ENCODE measurements at regions not wholly inside any gene's neighbourhood (a gene's known extent, or its start where the extent isn't known, plus 50 kb on each side); places are given as distances from the start of the nearest gene placed in this dataset.

DNA sequence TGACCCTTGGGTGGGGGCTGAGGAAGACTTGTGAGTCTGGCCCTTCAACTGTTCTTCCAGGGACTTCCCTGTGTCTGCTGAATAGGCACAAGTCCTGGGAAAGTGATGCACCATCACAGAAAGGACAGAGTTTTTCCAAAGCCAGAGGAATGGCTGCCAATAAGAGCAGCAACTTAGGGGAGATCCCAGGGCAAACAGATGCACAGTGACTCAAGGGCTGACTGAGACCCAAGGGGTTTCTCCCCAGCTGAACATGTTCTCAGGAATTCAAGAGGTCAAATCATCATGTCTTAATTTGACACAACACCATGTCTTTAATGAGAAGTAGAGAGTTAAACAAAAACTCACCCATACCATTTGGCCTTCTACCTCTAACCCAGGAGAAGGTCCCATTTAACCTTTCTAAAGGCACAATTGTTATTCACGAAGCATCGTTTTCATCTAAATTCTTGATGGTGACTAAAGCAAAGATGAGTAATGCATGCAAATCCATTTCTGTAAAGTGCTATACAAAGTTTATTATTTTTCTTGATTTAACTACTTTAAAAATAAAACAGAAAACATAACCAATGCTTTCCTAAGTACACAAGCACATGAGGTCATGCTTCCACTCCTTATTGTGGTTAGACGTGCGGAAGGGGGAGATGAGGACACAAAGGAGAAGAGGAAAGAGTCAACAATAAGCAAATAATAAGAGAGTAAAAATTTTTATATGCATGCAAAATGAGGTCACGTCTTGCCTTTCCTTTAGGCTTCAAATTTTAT, 324.1 kb downstream of the PLK2 start:
- H3K79me1 ChIP-seq (ENCODE audit: low read depth, low read length): no peaks in the 10 kb centered on the region
- H3K4ac ChIP-seq (replicated peaks; ENCODE audit: insufficient read length, low read depth, low read length): no peak overlapping the region
- ChIA-PET CTCF (ENCODE audit: partially characterized antibody) (interaction anchor here (0.7 kb wide), 1 partner anchor 355 kb away, joined by 3 read pairs; no protein-coding TSS in a partner anchor), POLR2A (ENCODE audit: partially characterized antibody) (no interaction called here)
- H3K23me2 ChIP-seq (ENCODE audit: low read depth, low read length): no peaks in the 10 kb centered on the region
- no peaks in the 10 kb centered on the region for H3K9me3 ChIP-seq (ENCODE audit: insufficient read depth in 2 of 2, low read depth in 1 of 2, low read length in 1 of 2)
- no peak overlapping the region for H2AFZ ChIP-seq (ENCODE audit: low read length)
- DNase-seq (ENCODE audit: low read depth in 1 of 2, low spot score in 2 of 2): no peak
- H3K18ac ChIP-seq (ENCODE audit: extremely low read depth, low read length): no peak overlapping the region
- H3K4me3 ChIP-seq (ENCODE audit: extremely low read depth in 1 of 4, insufficient read depth in 2 of 4, low read depth in 3 of 4, low read length in 4 of 4): no peak overlapping the region
- H2BK5ac ChIP-seq (ENCODE audit: low read depth, low read length): no peak overlapping the region
- no peak overlapping the region for H2BK12ac ChIP-seq (ENCODE audit: low read depth, low read length)
- H4K91ac ChIP-seq (replicated peaks; ENCODE audit: insufficient read length, low read length): no peak overlapping the region
- 94% methylated on average over 5 of the region's 5 CpGs; no CpG with 5 or more reads in 1 of the 2 experiments for WGBS, 2 experiments (ENCODE audit: extremely low coverage in 1 of 2, insufficient coverage in 1 of 2, insufficient read length in 1 of 2, insufficient replicate concordance in 2 of 2, low coverage in 1 of 2, low lambda C conversion rate in 2 of 2, missing lambda C conversion rate in 1 of 2)
- H2AK5ac ChIP-seq (ENCODE audit: low read depth, low read length): no peak overlapping the region
- H3K4me2 ChIP-seq (ENCODE audit: insufficient read depth in 1 of 2, low read depth in 2 of 2, low read length in 2 of 2): no peak overlapping the region
- H3K36me3 ChIP-seq (ENCODE audit: control insufficient read depth in 2 of 4, insufficient read depth in 4 of 4, low read length in 3 of 4): no peaks in the 10 kb centered on the region
- no peaks in the 10 kb centered on the region for H3K79me2 ChIP-seq (ENCODE audit: control insufficient read depth in 1 of 2, insufficient read depth in 2 of 2, low read length in 2 of 2)
- no peak overlapping the region for H3K56ac ChIP-seq (replicated peaks; ENCODE audit: insufficient read length, low read depth, low read length)
- FAIRE-seq: no peak
- no peak overlapping the region for H3K23ac ChIP-seq (ENCODE audit: insufficient read length)
- no peaks in the 10 kb centered on the region for H4K20me1 ChIP-seq (replicated peaks in 1 of 2; ENCODE audit: control insufficient read depth in 1 of 2, insufficient read depth in 2 of 2, low read length in 2 of 2)
- no peak overlapping the region for H3K9ac ChIP-seq (replicated peaks in 1 of 4; ENCODE audit: extremely low read depth in 1 of 4, low read depth in 3 of 4, low read length in 3 of 4)
- no peak overlapping the region for H2BK20ac ChIP-seq (ENCODE audit: low read length)
- no peak overlapping the region for H3K14ac ChIP-seq (ENCODE audit: insufficient read length)
- no peaks in the 10 kb centered on the region for H3K27me3 ChIP-seq (replicated peaks in 1 of 4; ENCODE audit: control insufficient read depth in 3 of 4, extremely low read depth in 1 of 4, insufficient read depth in 3 of 4, low read length in 3 of 4)
- no peaks in the 10 kb centered on the region for H3K4me1 ChIP-seq (replicated peaks in 1 of 4; ENCODE audit: control insufficient read depth in 3 of 4, insufficient read depth in 4 of 4, low read length in 3 of 4)
- no peak overlapping the region for H2BK15ac ChIP-seq (ENCODE audit: low read length)
- no peak overlapping the region for H4K5ac ChIP-seq (ENCODE audit: insufficient read length, low read depth, low read length)
- TF ChIP-seq RNF2 (IDR thresholded peaks at IDR 0.05; ENCODE audit: borderline replicate concordance, low read depth, low read length, missing control alignments, poor library complexity, severe bottlenecking) (no peak), POLR2A (IDR thresholded peaks at IDR 0.05; ENCODE audit: control extremely low read depth in 1 of 2, low read depth in 2 of 2, low read length in 2 of 2) (no peak), TCF12 (IDR thresholded peaks at IDR 0.05; ENCODE audit: low read depth, low read length) (no peak), SIN3A (conservative IDR thresholded peaks at IDR 0.05 in 1 of 2, IDR thresholded peaks at IDR 0.05 in 1 of 2; ENCODE audit: low read depth in 1 of 2, low read length in 2 of 2) (no peak)
- TF ChIP-seq, protein P1, sequence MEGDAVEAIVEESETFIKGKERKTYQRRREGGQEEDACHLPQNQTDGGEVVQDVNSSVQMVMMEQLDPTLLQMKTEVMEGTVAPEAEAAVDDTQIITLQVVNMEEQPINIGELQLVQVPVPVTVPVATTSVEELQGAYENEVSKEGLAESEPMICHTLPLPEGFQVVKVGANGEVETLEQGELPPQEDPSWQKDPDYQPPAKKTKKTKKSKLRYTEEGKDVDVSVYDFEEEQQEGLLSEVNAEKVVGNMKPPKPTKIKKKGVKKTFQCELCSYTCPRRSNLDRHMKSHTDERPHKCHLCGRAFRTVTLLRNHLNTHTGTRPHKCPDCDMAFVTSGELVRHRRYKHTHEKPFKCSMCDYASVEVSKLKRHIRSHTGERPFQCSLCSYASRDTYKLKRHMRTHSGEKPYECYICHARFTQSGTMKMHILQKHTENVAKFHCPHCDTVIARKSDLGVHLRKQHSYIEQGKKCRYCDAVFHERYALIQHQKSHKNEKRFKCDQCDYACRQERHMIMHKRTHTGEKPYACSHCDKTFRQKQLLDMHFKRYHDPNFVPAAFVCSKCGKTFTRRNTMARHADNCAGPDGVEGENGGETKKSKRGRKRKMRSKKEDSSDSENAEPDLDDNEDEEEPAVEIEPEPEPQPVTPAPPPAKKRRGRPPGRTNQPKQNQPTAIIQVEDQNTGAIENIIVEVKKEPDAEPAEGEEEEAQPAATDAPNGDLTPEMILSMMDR (IDR thresholded peaks at IDR 0.05; ENCODE audit: control extremely low read depth in 1 of 3, insufficient read depth in 1 of 3, low read depth in 1 of 3, low read length in 3 of 3): no peak
- TF ChIP-seq, protein P2, sequence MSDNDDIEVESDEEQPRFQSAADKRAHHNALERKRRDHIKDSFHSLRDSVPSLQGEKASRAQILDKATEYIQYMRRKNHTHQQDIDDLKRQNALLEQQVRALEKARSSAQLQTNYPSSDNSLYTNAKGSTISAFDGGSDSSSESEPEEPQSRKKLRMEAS (IDR thresholded peaks at IDR 0.05): no peak
- H4K8ac ChIP-seq (ENCODE audit: extremely low read depth, insufficient read depth, low read length): no peak overlapping the region
- no peak overlapping the region for H2BK120ac ChIP-seq (replicated peaks; ENCODE audit: low read depth, low read length)
- H3K27ac ChIP-seq (ENCODE audit: low read depth, low read length): no peak overlapping the region

Measured in H1 (cell line).